Astrocyte (in vitro differentiated cells and primary cell): ENCODE measurements at regions not wholly inside any gene's neighbourhood (a gene's known extent, or its start where the extent isn't known, plus 50 kb on each side); places are given as distances from the start of the nearest gene placed in this dataset.

Experiments used
- EZH2 ChIP-seq: IDR thresholded peaks from 2 replicates; pipeline ENCODE4 v1.6.1; 2012; ENCODE audit warnings: mild to moderate bottlenecking, low read length, inconsistent platforms; ENCODE audit not compliant: insufficient read depth
- TF ChIP-seq, protein P1 (sequence below): IDR thresholded peaks from 2 replicates; pipeline ENCODE4 v1.5.1; 2011; ENCODE audit warnings: low read depth, mild to moderate bottlenecking, inconsistent platforms, low read length, moderate library complexity; ENCODE audit not compliant: insufficient read depth

DNA sequence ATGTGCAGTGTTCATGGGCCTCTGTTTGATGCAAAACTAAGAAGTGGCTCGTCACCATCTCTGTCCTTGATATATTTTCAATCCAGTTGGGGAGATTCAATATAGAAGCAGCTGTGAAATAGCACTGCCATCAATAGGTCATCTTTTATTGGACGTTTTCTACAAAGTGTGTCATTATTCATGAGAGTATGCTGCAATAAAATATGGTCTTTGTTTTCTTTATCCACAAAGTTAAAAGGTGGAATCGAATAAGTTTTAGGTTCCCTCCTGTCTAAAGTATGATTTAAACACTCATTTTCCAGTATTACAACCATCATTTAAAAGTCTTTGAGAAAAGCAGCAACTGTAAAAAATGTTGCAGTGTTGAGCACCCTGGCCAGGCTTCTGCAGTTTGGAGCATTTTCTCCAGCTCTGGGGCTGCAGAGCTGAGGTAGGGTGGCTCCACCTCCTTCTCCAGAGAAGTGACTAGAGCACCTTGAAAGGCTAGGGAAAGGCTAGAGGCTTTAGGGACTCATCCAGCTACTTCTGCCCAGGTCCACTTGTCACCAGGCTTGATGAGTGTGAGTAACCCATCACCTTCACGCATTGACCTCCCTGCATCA is 56.5 kb upstream of the DNAH14 start:
- no peak for TF ChIP-seq EZH2
- TF ChIP-seq, protein P1, sequence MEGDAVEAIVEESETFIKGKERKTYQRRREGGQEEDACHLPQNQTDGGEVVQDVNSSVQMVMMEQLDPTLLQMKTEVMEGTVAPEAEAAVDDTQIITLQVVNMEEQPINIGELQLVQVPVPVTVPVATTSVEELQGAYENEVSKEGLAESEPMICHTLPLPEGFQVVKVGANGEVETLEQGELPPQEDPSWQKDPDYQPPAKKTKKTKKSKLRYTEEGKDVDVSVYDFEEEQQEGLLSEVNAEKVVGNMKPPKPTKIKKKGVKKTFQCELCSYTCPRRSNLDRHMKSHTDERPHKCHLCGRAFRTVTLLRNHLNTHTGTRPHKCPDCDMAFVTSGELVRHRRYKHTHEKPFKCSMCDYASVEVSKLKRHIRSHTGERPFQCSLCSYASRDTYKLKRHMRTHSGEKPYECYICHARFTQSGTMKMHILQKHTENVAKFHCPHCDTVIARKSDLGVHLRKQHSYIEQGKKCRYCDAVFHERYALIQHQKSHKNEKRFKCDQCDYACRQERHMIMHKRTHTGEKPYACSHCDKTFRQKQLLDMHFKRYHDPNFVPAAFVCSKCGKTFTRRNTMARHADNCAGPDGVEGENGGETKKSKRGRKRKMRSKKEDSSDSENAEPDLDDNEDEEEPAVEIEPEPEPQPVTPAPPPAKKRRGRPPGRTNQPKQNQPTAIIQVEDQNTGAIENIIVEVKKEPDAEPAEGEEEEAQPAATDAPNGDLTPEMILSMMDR, result no peak
